H1 (cell line): ENCODE measurements at regions not wholly inside any gene's neighbourhood (a gene's known extent, or its start where the extent isn't known, plus 50 kb on each side); places are given as distances from the start of the nearest gene placed in this dataset.

Source experiments
- CTCF ChIA-PET: fragments of 300-600 bp; sonication (Branson Sonifier 250); formaldehyde crosslinking; loops from one replicate; lab custom pipeline; 2021; ENCODE audit not compliant: partially characterized antibody; lab: Charles Lee
- POLR2A ChIA-PET: fragments of 300-600 bp; sonication (Branson Sonifier 250); formaldehyde crosslinking; loops from one replicate; lab custom pipeline; 2021; ENCODE audit warnings: inconsistent platforms; ENCODE audit not compliant: partially characterized antibody; lab: Charles Lee
- DNase-seq, 2 experiments: peaks; one replicate each; pipeline versions ENCODE4 v3.0.0 to v3.0.0-alpha.2; 2010 to 2022; ENCODE audit warnings: low spot score in 2 of 2, low read depth in 1 of 2, mixed read lengths in 1 of 2
- FAIRE-seq: peaks from 2 replicates; lab custom pipeline; 2011; peaks lifted over from hg19 to GRCh38; lab: Jason Lieb, UNC
- H2AFZ ChIP-seq: 2 replicates; pipeline ENCODE4 v1.8.1; 2012; ENCODE audit warnings: low read length, inconsistent platforms
- H2AK5ac ChIP-seq: 2 replicates; pipeline ENCODE4 v1.6.1; 2013; ENCODE audit warnings: low read depth, low read length
- H2BK120ac ChIP-seq: replicated peaks from 2 replicates; pipeline ENCODE3; 2013; ENCODE audit warnings: low read depth, low read length, inconsistent platforms
- H2BK12ac ChIP-seq: 2 replicates; pipeline ENCODE4 v1.6.1; 2013; ENCODE audit warnings: low read depth, low read length
- H2BK15ac ChIP-seq: 2 replicates; pipeline ENCODE4 v1.6.1; 2013; ENCODE audit warnings: low read length
- H2BK20ac ChIP-seq: 2 replicates; pipeline ENCODE4 v1.6.1; 2013; ENCODE audit warnings: low read length
- H2BK5ac ChIP-seq: 2 replicates; pipeline ENCODE4 v1.6.1; 2013; ENCODE audit warnings: low read depth, low read length
- H3K14ac ChIP-seq: 2 replicates; pipeline ENCODE4 v1.6.1; 2013; ENCODE audit warnings: inconsistent platforms; ENCODE audit not compliant: insufficient read length
- H3K18ac ChIP-seq: 2 replicates; pipeline ENCODE4 v1.6.1; 2013; ENCODE audit warnings: low read length; ENCODE audit errors: extremely low read depth
- H3K23ac ChIP-seq: 2 replicates; pipeline ENCODE4 v1.6.1; 2013; ENCODE audit warnings: inconsistent platforms; ENCODE audit not compliant: insufficient read length
- H3K23me2 ChIP-seq: 2 replicates; pipeline ENCODE4 v1.6.1; 2013; ENCODE audit warnings: low read depth, low read length
- H3K27ac ChIP-seq: 2 replicates; pipeline ENCODE4 v1.6.1; 2011; ENCODE audit warnings: low read depth, low read length, inconsistent platforms
- H3K27me3 ChIP-seq, 4 experiments: replicated peaks in 1 of 4; 1 replicate in 1 of 4; 2 replicates in 3 of 4; pipeline versions ENCODE4 v1.6.1 to v1.8.1; 2011 to 2013; ENCODE audit warnings: low read length in 3 of 4, mild to moderate bottlenecking in 3 of 4, inconsistent platforms in 2 of 4, mixed read lengths in 2 of 4, moderate library complexity in 1 of 4; ENCODE audit not compliant: control insufficient read depth in 3 of 4, insufficient read depth in 3 of 4; ENCODE audit errors: extremely low read depth in 1 of 4
- H3K36me3 ChIP-seq, 4 experiments: 2 replicates each; pipeline versions ENCODE4 v1.6.1 to v1.8.1; 2011 to 2013; ENCODE audit warnings: mild to moderate bottlenecking in 4 of 4, low read length in 3 of 4, moderate library complexity in 2 of 4, control low read depth in 1 of 4, inconsistent platforms in 1 of 4; ENCODE audit not compliant: insufficient read depth in 4 of 4, control insufficient read depth in 2 of 4
- H3K4ac ChIP-seq: replicated peaks from 2 replicates; pipeline ENCODE3; 2013; ENCODE audit warnings: low read length, low read depth, mixed read lengths, inconsistent platforms; ENCODE audit not compliant: insufficient read length
- H3K4me1 ChIP-seq, 4 experiments: replicated peaks in 1 of 4; 1 replicate in 1 of 4; 2 replicates in 3 of 4; pipeline versions ENCODE4 v1.6.1 to v1.8.1; 2011 to 2013; ENCODE audit warnings: low read length in 3 of 4, inconsistent platforms in 2 of 4, mixed read lengths in 1 of 4; ENCODE audit not compliant: insufficient read depth in 4 of 4, control insufficient read depth in 3 of 4
- H3K4me2 ChIP-seq, 2 experiments: 2 replicates each; pipeline versions ENCODE4 v1.6.1 to v1.8.1; 2011 to 2013; ENCODE audit warnings: low read depth in 2 of 2, low read length in 2 of 2, control low read depth in 1 of 2, inconsistent platforms in 1 of 2, mild to moderate bottlenecking in 1 of 2; ENCODE audit not compliant: insufficient read depth in 1 of 2
- H3K4me3 ChIP-seq, 4 experiments: fragments of 200-600, 300-600 bp in 1 of 4; sonication (generic), shearing (Covaris generic), sonication (Bioruptor Twin) in 1 of 4; 2 replicates each; pipeline versions ENCODE4 v1.5.1 to v1.8.1; 2011 to 2016; ENCODE audit warnings: low read length in 4 of 4, low read depth in 3 of 4, control low read depth in 2 of 4, inconsistent platforms in 2 of 4, mild to moderate bottlenecking in 2 of 4, mixed read lengths in 1 of 4, moderate library complexity in 1 of 4; ENCODE audit not compliant: insufficient read depth in 2 of 4; ENCODE audit errors: extremely low read depth in 1 of 4
- H3K56ac ChIP-seq: replicated peaks from 2 replicates; pipeline ENCODE3; 2013; ENCODE audit warnings: low read depth, mild to moderate bottlenecking, mixed read lengths, low read length, inconsistent platforms; ENCODE audit not compliant: insufficient read length
- H3K79me1 ChIP-seq: 2 replicates; pipeline ENCODE4 v1.6.1; 2013; ENCODE audit warnings: low read depth, low read length, control low read depth
- H3K79me2 ChIP-seq, 2 experiments: 2 replicates each; pipeline versions ENCODE4 v1.6.1 to v1.8.1; 2012 to 2013; ENCODE audit warnings: low read length in 2 of 2, mild to moderate bottlenecking in 2 of 2, inconsistent platforms in 1 of 2; ENCODE audit not compliant: insufficient read depth in 2 of 2, control insufficient read depth in 1 of 2
- H3K9ac ChIP-seq, 4 experiments: replicated peaks in 1 of 4; 1 replicate in 1 of 4; 2 replicates in 3 of 4; pipeline versions ENCODE4 v1.6.1 to v1.8.1; 2011 to 2013; ENCODE audit warnings: low read depth in 3 of 4, low read length in 3 of 4, control low read depth in 2 of 4, mild to moderate bottlenecking in 2 of 4, moderate library complexity in 2 of 4, inconsistent platforms in 1 of 4; ENCODE audit errors: extremely low read depth in 1 of 4
- H3K9me3 ChIP-seq, 2 experiments: 2 replicates each; pipeline versions ENCODE4 v1.6.1 to v1.8.1; 2012 to 2013; ENCODE audit warnings: mild to moderate bottlenecking in 2 of 2, moderate library complexity in 2 of 2, control low read depth in 1 of 2, inconsistent platforms in 1 of 2, low read depth in 1 of 2, low read length in 1 of 2, mixed read lengths in 1 of 2; ENCODE audit not compliant: insufficient read depth in 2 of 2
- H4K20me1 ChIP-seq, 2 experiments: replicated peaks in 1 of 2; 2 replicates each; pipeline versions ENCODE3 to v1.8.1; 2011 to 2013; ENCODE audit warnings: inconsistent platforms in 2 of 2, low read length in 2 of 2, mild to moderate bottlenecking in 1 of 2; ENCODE audit not compliant: insufficient read depth in 2 of 2, control insufficient read depth in 1 of 2
- H4K5ac ChIP-seq: 2 replicates; pipeline ENCODE4 v1.6.1; 2013; ENCODE audit warnings: low read length, low read depth, mixed read lengths, inconsistent platforms; ENCODE audit not compliant: insufficient read length
- H4K8ac ChIP-seq: 2 replicates; pipeline ENCODE4 v1.8.0; 2013; ENCODE audit warnings: mild to moderate bottlenecking, moderate library complexity, low read length, inconsistent platforms; ENCODE audit not compliant: insufficient read depth; ENCODE audit errors: extremely low read depth
- H4K91ac ChIP-seq: replicated peaks from 2 replicates; pipeline ENCODE3; 2013; ENCODE audit warnings: low read length, mixed read lengths, inconsistent platforms; ENCODE audit not compliant: insufficient read length
- BCL11A ChIP-seq, 2 experiments: IDR thresholded peaks; one replicate each; pipeline ENCODE4 v1.6.1; 2011; ENCODE audit warnings: low read depth in 2 of 2, low read length in 2 of 2, mild to moderate bottlenecking in 2 of 2
- CBX5 ChIP-seq: fragments of 300-800, 300-1000 bp; sonication (generic); IDR thresholded peaks from 2 replicates; pipeline ENCODE4 v1.7.1; 2016; ENCODE audit warnings: antibody characterized with exemption, low read length, low read depth
- CEBPB ChIP-seq: IDR thresholded peaks from 2 replicates; pipeline ENCODE4 v1.6.1; 2012; ENCODE audit warnings: low read depth, low read length
- EZH2 ChIP-seq: fragments of 200-600 bp; sonication (generic); IDR thresholded peaks from 2 replicates; pipeline ENCODE4 v1.7.1; 2012; ENCODE audit warnings: low read depth, mild to moderate bottlenecking, moderate library complexity, low read length, inconsistent platforms; ENCODE audit not compliant: severe bottlenecking
- MAFK ChIP-seq: IDR thresholded peaks from 2 replicates; pipeline ENCODE4 v1.6.1; 2012; ENCODE audit warnings: low read depth, mild to moderate bottlenecking, improper control_type of control experiment, low read length
- MAX ChIP-seq: IDR thresholded peaks from 2 replicates; pipeline ENCODE4 v1.6.1; 2012; ENCODE audit warnings: inconsistent platforms
- NRF1 ChIP-seq: IDR thresholded peaks from 2 replicates; pipeline ENCODE4 v1.6.1; 2011; ENCODE audit warnings: mild to moderate bottlenecking, low read depth, low read length, improper control_type of control experiment
- POU5F1 ChIP-seq: IDR thresholded peaks from 2 replicates; pipeline ENCODE4 v1.6.1; 2011; ENCODE audit warnings: low read depth, mild to moderate bottlenecking, low read length, moderate library complexity
- RAD21 ChIP-seq, 2 experiments: IDR thresholded peaks in 1 of 2; conservative IDR thresholded peaks in 1 of 2; 2 replicates each; pipeline ENCODE4 v1.6.1; 2011; ENCODE audit warnings: low read depth in 2 of 2, low read length in 2 of 2, improper control_type of control experiment in 1 of 2, inconsistent platforms in 1 of 2, mild to moderate bottlenecking in 1 of 2, moderate library complexity in 1 of 2
- RFX5 ChIP-seq: IDR thresholded peaks from 2 replicates; pipeline ENCODE4 v1.6.1; 2011; ENCODE audit warnings: low read depth, low read length, improper control_type of control experiment, borderline replicate concordance
- RNF2 ChIP-seq: fragments of 200-900, 300-1000 bp; sonication (generic); IDR thresholded peaks from 2 replicates; pipeline ENCODE4 v1.7.1; 2016; ENCODE audit warnings: borderline replicate concordance, low read depth, mild to moderate bottlenecking, antibody characterized with exemption, low read length; ENCODE audit not compliant: poor library complexity, severe bottlenecking; ENCODE audit errors: missing control alignments
- SIX5 ChIP-seq: IDR thresholded peaks from 2 replicates; pipeline ENCODE4 v1.6.1; 2011; ENCODE audit warnings: mild to moderate bottlenecking, low read depth, low read length
- SUZ12 ChIP-seq: fragments of 200-600 bp; sonication (generic); IDR thresholded peaks from 2 replicates; pipeline ENCODE4 v1.6.1; 2012; ENCODE audit warnings: mild to moderate bottlenecking, inconsistent platforms, low read length, moderate library complexity, mixed read lengths
- TCF12 ChIP-seq: IDR thresholded peaks from 2 replicates; pipeline ENCODE4 v1.6.1; 2011; ENCODE audit warnings: low read depth, mild to moderate bottlenecking, low read length
- YY1 ChIP-seq: IDR thresholded peaks from 2 replicates; pipeline ENCODE4 v1.6.1; 2011; ENCODE audit warnings: low read depth, mild to moderate bottlenecking, low read length
- ZNF274 ChIP-seq: IDR thresholded peaks from 2 replicates; pipeline ENCODE4 v1.7.0; 2012; ENCODE audit warnings: low read length, borderline replicate concordance; ENCODE audit errors: extremely low read depth

- no peak overlapping the region for H2AK5ac ChIP-seq
- no peak overlapping the region for H4K91ac ChIP-seq
- no peak overlapping the region for H3K4ac ChIP-seq
- TF ChIP-seq CBX5 (no peak), BCL11A (IDR thresholded peaks at IDR 0.05; ENCODE audit: low read depth in 2 of 2, low read length in 2 of 2) (no peak), YY1 (no peak), SUZ12 (no peak), CEBPB (no peak), POU5F1 (no peak), RNF2 (no peak), MAFK (no peak), TCF12 (no peak), EZH2 (no peak), MAX (no peak), NRF1 (no peak), ZNF274 (no peak), SIX5 (no peak), RFX5 (no peak), RAD21 (IDR thresholded peaks at IDR 0.05 in 1 of 2, conservative IDR thresholded peaks at IDR 0.05 in 1 of 2; ENCODE audit: low read depth in 2 of 2, low read length in 2 of 2) (no peak)
- no peaks in the 10 kb centered on the region for H4K20me1 ChIP-seq
- H3K14ac ChIP-seq: no peak overlapping the region
- ChIA-PET POLR2A (no interaction called here), CTCF (no interaction called here)
- H3K18ac ChIP-seq: no peak overlapping the region
- H3K23ac ChIP-seq: no peak overlapping the region
- H2AFZ ChIP-seq: no peak overlapping the region
- H3K9ac ChIP-seq: no peak overlapping the region
- H3K9me3 ChIP-seq: no peaks in the 10 kb centered on the region
- FAIRE-seq (no peak), DNase-seq (no peak)
- H3K4me2 ChIP-seq: no peak overlapping the region
- H2BK12ac ChIP-seq: no peak overlapping the region
- no peak overlapping the region for H2BK20ac ChIP-seq
- no peaks in the 10 kb centered on the region for H3K27me3 ChIP-seq
- H2BK120ac ChIP-seq: no peak overlapping the region
- H2BK5ac ChIP-seq: no peak overlapping the region
- no peak overlapping the region for H2BK15ac ChIP-seq
- H4K8ac ChIP-seq: no peak overlapping the region
- no peak overlapping the region for H3K4me3 ChIP-seq
- no peaks in the 10 kb centered on the region for H3K23me2 ChIP-seq
- H3K4me1 ChIP-seq: no peaks in the 10 kb centered on the region
- no peak overlapping the region for H4K5ac ChIP-seq
- no peak overlapping the region for H3K27ac ChIP-seq
- no peak overlapping the region for H3K56ac ChIP-seq
- H3K79me2 ChIP-seq: no peaks in the 10 kb centered on the region
- H3K79me1 ChIP-seq: no peaks in the 10 kb centered on the region
- no peaks in the 10 kb centered on the region for H3K36me3 ChIP-seq
Observed at GRCh38 chr20:22770241-22770800, 185.9 kb upstream of the FOXA2 start.
